ENCODE measurements at regions not wholly inside any gene's neighbourhood (a gene's known extent, or its start where the extent isn't known, plus 50 kb on each side); places are given as distances from the start of the nearest gene placed in this dataset.
"Not testable (repeated sequence)": the region's sequence is repeated elsewhere in the genome, so short reads cannot be mapped to it uniquely, and the experiment has no call there.

- DNase-seq (ENCODE audit: low spot score) = no peak
Observed at GRCh38 chr10:101280511-101280910, 51.2 kb upstream of the LBX1 start.

GRCh38 chr10:101280921-101281320 is 51.7 kb upstream of the LBX1 start:
- DNase-seq (ENCODE audit: low spot score) = not testable (repeated sequence)

GRCh38 chr10:101282947-101283346 is 53.7 kb upstream of the LBX1 start:
- no peak for DNase-seq (ENCODE audit: low spot score)

- no peak for DNase-seq (ENCODE audit: low spot score)
Observed at GRCh38 chr10:101283762-101284100, 54.5 kb upstream of the LBX1 start.

GRCh38 chr10:101284101-101284743 is 55.0 kb upstream of the LBX1 start:
- DNase-seq (ENCODE audit: low spot score) = no peak

GRCh38 chr10:101284744-101285463 is 55.6 kb upstream of the LBX1 start:
- DNase-seq (ENCODE audit: low spot score) = no peak

GRCh38 chr10:101285519-101286070 is 56.3 kb upstream of the LBX1 start:
- DNase-seq (ENCODE audit: low spot score) = no peak

- no peak for DNase-seq (ENCODE audit: low spot score)
Observed at GRCh38 chr10:101286248-101287046, 57.2 kb upstream of the LBX1 start.

GRCh38 chr10:101287183-101287996 is 58.1 kb upstream of the LBX1 start:
- no peak for DNase-seq (ENCODE audit: low spot score)

GRCh38 chr10:101287997-101288635 is 58.9 kb upstream of the LBX1 start:
- peak; percentile 60 for DNase-seq (ENCODE audit: low spot score)

- no peak for DNase-seq (ENCODE audit: low spot score)
Observed at GRCh38 chr10:101289541-101289940, 60.3 kb upstream of the LBX1 start.

GRCh38 chr10:101290431-101290830 is 61.2 kb upstream of the LBX1 start:
- DNase-seq (ENCODE audit: low spot score) = no peak

- no peak for DNase-seq (ENCODE audit: low spot score)
Observed at GRCh38 chr10:101290881-101291280, 61.6 kb upstream of the LBX1 start.

- peak; percentile 48 for DNase-seq (ENCODE audit: low spot score)
Observed at GRCh38 chr10:101291331-101292193, 62.3 kb upstream of the LBX1 start.

- DNase-seq (ENCODE audit: low spot score) = peak; percentile 75
Observed at GRCh38 chr10:101292194-101293006, 61.6 kb upstream of the BTRC start.

GRCh38 chr10:101293007-101293723 is 60.8 kb upstream of the BTRC start:
- peak; percentile 36 for DNase-seq (ENCODE audit: low spot score)

- no peak for DNase-seq (ENCODE audit: low spot score)
Observed at GRCh38 chr10:101294109-101294508, 59.9 kb upstream of the BTRC start.

- peak; percentile 68 for DNase-seq (ENCODE audit: low spot score)
Observed at GRCh38 chr10:101295261-101295660, 58.7 kb upstream of the BTRC start.

Data from Ammon's horn (tissue), 1 donor.